Endothelial cell of umbilical vein (primary cell): ENCODE measurements at regions not wholly inside any gene's neighbourhood (a gene's known extent, or its start where the extent isn't known, plus 50 kb on each side); places are given as distances from the start of the nearest gene placed in this dataset.

Source experiments
- BruUV-seq: library from RNA; stranded (reverse); fragments of 400-500 nt; replicated peaks from 2 replicates; lab custom pipeline; 2021; lab: Mats Ljungman, UMichigan
- CTCF ChIA-PET: fragments of 300-600, 350-600 bp; sonication (Branson Sonifier 250); formaldehyde crosslinking; loops from one replicate; lab custom pipeline; 2021; ENCODE audit warnings: antibody characterized with exemption, inconsistent platforms; lab: Charles Lee
- POLR2A ChIA-PET: fragments of 300-600, 350-600 bp; sonication (Branson Sonifier 250); formaldehyde crosslinking; loops from one replicate; lab custom pipeline; 2021; ENCODE audit warnings: antibody characterized with exemption, inconsistent platforms; lab: Charles Lee
- DNase-seq: peaks from one replicate; pipeline ENCODE4 v3.0.0-alpha.2; 2011; ENCODE audit warnings: low read depth, low spot score
- FAIRE-seq: peaks from 2 replicates; lab custom pipeline; 2011; peaks lifted over from hg19 to GRCh38; lab: Jason Lieb, UNC
- H2AFZ ChIP-seq: 2 replicates; pipeline ENCODE4 v1.6.0; 2012; ENCODE audit warnings: low read depth, low read length, control low read depth, inconsistent platforms
- H3K27ac ChIP-seq: 2 replicates; pipeline ENCODE4 v1.5.1; 2011; ENCODE audit warnings: low read depth, mild to moderate bottlenecking, control low read depth, low read length, moderate library complexity; ENCODE audit not compliant: insufficient read depth
- H3K27me3 ChIP-seq, 2 experiments: 2 replicates each; pipeline versions ENCODE4 v1.6.0 to v1.6.1; 2011; ENCODE audit warnings: low read length in 2 of 2, mixed read lengths in 1 of 2; ENCODE audit not compliant: control insufficient read depth in 2 of 2, insufficient read depth in 2 of 2
- H3K36me3 ChIP-seq, 2 experiments: 2 replicates in 1 of 2; 3 replicates in 1 of 2; pipeline ENCODE4 v1.5.1; 2011; ENCODE audit warnings: low read length in 2 of 2, mild to moderate bottlenecking in 1 of 2, moderate library complexity in 1 of 2; ENCODE audit not compliant: control insufficient read depth in 2 of 2, insufficient read depth in 2 of 2; ENCODE audit errors: extremely low read depth in 1 of 2
- H3K4me1 ChIP-seq: 3 replicates; pipeline ENCODE4 v1.5.1; 2011; ENCODE audit warnings: mild to moderate bottlenecking, low read length; ENCODE audit not compliant: control insufficient read depth, insufficient read depth; ENCODE audit errors: extremely low read depth
- H3K4me2 ChIP-seq: 2 replicates; pipeline ENCODE4 v1.6.1; 2011; ENCODE audit warnings: low read length, control low read depth, mixed read lengths; ENCODE audit not compliant: insufficient read depth
- H3K4me3 ChIP-seq, 3 experiments: fragments of 200-600 bp in 1 of 3; sonication (generic), shearing (Covaris generic) in 1 of 3; replicated peaks in 1 of 3; 2 replicates each; pipeline ENCODE4 v1.5.1; 2011 to 2016; ENCODE audit warnings: control low read depth in 3 of 3, low read length in 3 of 3, mild to moderate bottlenecking in 2 of 3, inconsistent platforms in 1 of 3, low read depth in 1 of 3, moderate library complexity in 1 of 3; ENCODE audit not compliant: insufficient read depth in 1 of 3
- H3K79me2 ChIP-seq: 2 replicates; pipeline ENCODE4 v1.6.0; 2012; ENCODE audit warnings: low read length, inconsistent platforms; ENCODE audit not compliant: control insufficient read depth, insufficient read depth
- H3K9ac ChIP-seq: replicated peaks from 2 replicates; pipeline ENCODE3; 2011; ENCODE audit warnings: low read length, control low read depth; ENCODE audit not compliant: insufficient read depth; ENCODE audit errors: extremely low read depth
- H3K9me1 ChIP-seq: replicated peaks from 3 replicates; pipeline ENCODE4 v1.6.0; 2011; ENCODE audit warnings: mild to moderate bottlenecking, low read length; ENCODE audit not compliant: control insufficient read depth, insufficient read depth; ENCODE audit errors: extremely low read depth
- H3K9me3 ChIP-seq: replicated peaks from 2 replicates; pipeline ENCODE4 v1.5.1; 2012; ENCODE audit warnings: low read length, inconsistent platforms; ENCODE audit not compliant: control insufficient read depth, insufficient read depth
- H4K20me1 ChIP-seq: replicated peaks from 2 replicates; pipeline ENCODE3; 2011; ENCODE audit warnings: mild to moderate bottlenecking, low read length; ENCODE audit not compliant: control insufficient read depth, insufficient read depth; ENCODE audit errors: extremely low read depth
- CTCF ChIP-seq, 2 donors: IDR thresholded peaks; 1 replicate in 1 of 2; 2 replicates in 1 of 2; pipeline ENCODE4 v1.5.1; 2011; ENCODE audit warnings: low read length in 2 of 2, mild to moderate bottlenecking in 2 of 2, moderate library complexity in 2 of 2, control low read depth in 1 of 2, inconsistent platforms in 1 of 2, low read depth in 1 of 2; ENCODE audit not compliant: insufficient read depth in 1 of 2; ENCODE audit errors: extremely low read depth in 1 of 2
- EZH2 ChIP-seq: IDR thresholded peaks from 2 replicates; pipeline ENCODE4 v1.6.1; 2012; ENCODE audit warnings: borderline replicate concordance, low read depth, mild to moderate bottlenecking, moderate library complexity, low read length, inconsistent platforms; ENCODE audit not compliant: severe bottlenecking
- FOS ChIP-seq: IDR thresholded peaks from 2 replicates; pipeline ENCODE4 v1.6.1; 2011; ENCODE audit warnings: mild to moderate bottlenecking, low read length, moderate library complexity, borderline replicate concordance; ENCODE audit not compliant: insufficient read depth
- GATA2 ChIP-seq: IDR thresholded peaks from 2 replicates; pipeline ENCODE4 v1.7.0; 2011; ENCODE audit warnings: low read depth, mild to moderate bottlenecking, moderate library complexity, mixed read lengths, low read length; ENCODE audit not compliant: insufficient read length, insufficient read depth
- JUN ChIP-seq: IDR thresholded peaks from 2 replicates; pipeline ENCODE4 v1.6.1; 2011; ENCODE audit warnings: borderline replicate concordance, low read depth; ENCODE audit not compliant: insufficient read length, insufficient read depth
- MAX ChIP-seq: IDR thresholded peaks from 2 replicates; pipeline ENCODE4 v1.6.1; 2011; ENCODE audit not compliant: insufficient read depth, insufficient read length
- MYC ChIP-seq: IDR thresholded peaks from one replicate; pipeline ENCODE4 v1.6.1; 2011; ENCODE audit warnings: mild to moderate bottlenecking, low read depth, low read length
- POLR2A ChIP-seq: IDR thresholded peaks from 2 replicates; pipeline ENCODE4 v1.6.1; 2012; ENCODE audit warnings: low read depth, mild to moderate bottlenecking, control low read depth, low read length
- POLR2AphosphoS5 ChIP-seq: IDR thresholded peaks from 2 replicates; pipeline ENCODE4 v1.6.1; 2012; ENCODE audit warnings: low read depth, mild to moderate bottlenecking, control low read depth, low read length, moderate library complexity; ENCODE audit not compliant: insufficient read depth
- dilution Hi-C: fragments of 300-500 bp; cut with MboI; formaldehyde crosslinking; loops from one replicate; pipeline ENCODE4 v1.15.0; 2019; ENCODE audit warnings: low sequenced_read_pairs; ENCODE audit not compliant: extremely low pct_ligation_motif_present
- intact Hi-C: fragments of 100-400 bp; cut with micrococcal nuclease; formaldehyde crosslinking; loops from one replicate; pipeline ENCODE4 v1.10.0; 2022

GRCh38 chr3:18546632-18547031 lies 121.5 kb upstream of the SATB1 start:
- no peaks in the 10 kb centered on the region for H3K9me1 ChIP-seq
- BruUV-seq = no TSS peak
- ChIA-PET CTCF (no interaction called here), POLR2A (no interaction called here)
- no peaks in the 10 kb centered on the region for H3K79me2 ChIP-seq
- H3K9ac ChIP-seq = no peak overlapping the region
- no peaks in the 10 kb centered on the region for H3K4me1 ChIP-seq
- no peak overlapping the region for H3K4me3 ChIP-seq
- dilution Hi-C loops = no loop called here
- H3K27me3 ChIP-seq = no peaks in the 10 kb centered on the region
- intact Hi-C loops = no loop called here
- H3K27ac ChIP-seq = no peak overlapping the region
- H3K9me3 ChIP-seq = peaks cover 4% of the 10 kb centered on the region
- DNase-seq (no peak), FAIRE-seq (no peak)
- TF ChIP-seq CTCF (IDR thresholded peaks at IDR 0.05; ENCODE audit: extremely low read depth in 1 of 2, insufficient read depth in 1 of 2, low read depth in 1 of 2, low read length in 2 of 2) = no peak
- no peak for TF ChIP-seq JUN
- no peak overlapping the region for H3K4me2 ChIP-seq
- H4K20me1 ChIP-seq = no peaks in the 10 kb centered on the region
- H3K36me3 ChIP-seq = no peaks in the 10 kb centered on the region
- no peak overlapping the region for H2AFZ ChIP-seq

- Histone ChIP-seq H3K4me3 (no peak overlapping the region), H3K9me3 (peaks cover 4% of the 10 kb centered on the region), H3K9ac (no peak overlapping the region), H4K20me1 (no peaks in the 10 kb centered on the region), H3K27me3 (no peaks in the 10 kb centered on the region), H3K36me3 (no peaks in the 10 kb centered on the region), H3K9me1 (no peaks in the 10 kb centered on the region), H3K79me2 (no peaks in the 10 kb centered on the region), H3K4me2 (no peak overlapping the region), H3K27ac (no peak overlapping the region), H3K4me1 (no peaks in the 10 kb centered on the region), H2AFZ (no peak overlapping the region)
- DNase-seq (no peak), FAIRE-seq (no peak)
- ChIA-PET CTCF (no interaction called here), POLR2A (no interaction called here)
- no peak for TF ChIP-seq POLR2A
- TF ChIP-seq FOS = no peak
- TF ChIP-seq POLR2AphosphoS5 = no peak
- TF ChIP-seq JUN = no peak
- TF ChIP-seq MYC = no peak
- TF ChIP-seq CTCF (IDR thresholded peaks at IDR 0.05; ENCODE audit: extremely low read depth in 1 of 2, insufficient read depth in 1 of 2, low read depth in 1 of 2, low read length in 2 of 2) = no peak
- no peak for TF ChIP-seq GATA2
- no peak for TF ChIP-seq MAX
- no peak for TF ChIP-seq EZH2
- dilution Hi-C loops = no loop called here
- intact Hi-C loops = no loop called here
- BruUV-seq = no TSS peak
Observed at GRCh38 chr3:18544146-18544545, 119.0 kb upstream of the SATB1 start.
